ENCODE measurements at regions not wholly inside any gene's neighbourhood (a gene's known extent, or its start where the extent isn't known, plus 50 kb on each side); places are given as distances from the start of the nearest gene placed in this dataset.

- no peak for TF ChIP-seq CTCF (IDR thresholded peaks at IDR 0.05; ENCODE audit: low read depth, low read length, missing control alignments)
- in situ Hi-C loops (cut with HindIII; ENCODE audit: low pct_ligation_motif_present, low sequenced_read_pairs), result no loop called here
- Histone ChIP-seq H3K27ac (no peak overlapping the region), H3K36me3 (replicated peaks) (no peaks in the 10 kb centered on the region), H3K27me3 (replicated peaks) (no peaks in the 10 kb centered on the region), H3K4me3 (ENCODE audit: low read depth, low read length) (no peak overlapping the region)
- no peak for DNase-seq
These were observed 55.7 kb upstream of the RUNX3 start for GRCh38 chr1:24985737-24986136.

- Histone ChIP-seq H3K27me3 (replicated peaks) (no peaks in the 10 kb centered on the region), H3K4me3 (ENCODE audit: low read depth, low read length) (no peak overlapping the region), H3K27ac (no peak overlapping the region), H3K36me3 (replicated peaks) (no peaks in the 10 kb centered on the region)
- in situ Hi-C loops (cut with HindIII; ENCODE audit: low pct_ligation_motif_present, low sequenced_read_pairs), result no loop called here
- no peak for DNase-seq
- no peak for TF ChIP-seq CTCF (IDR thresholded peaks at IDR 0.05; ENCODE audit: low read depth, low read length, missing control alignments)
These were observed 54.9 kb upstream of the RUNX3 start for GRCh38 chr1:24984800-24985522.

GRCh38 chr1:24984300-24984699 is 54.2 kb upstream of the RUNX3 start:
- Histone ChIP-seq H3K36me3 (replicated peaks) (no peaks in the 10 kb centered on the region), H3K27ac (no peak overlapping the region), H3K27me3 (replicated peaks) (no peaks in the 10 kb centered on the region), H3K4me3 (ENCODE audit: low read depth, low read length) (no peak overlapping the region)
- in situ Hi-C loops (cut with HindIII; ENCODE audit: low pct_ligation_motif_present, low sequenced_read_pairs), result no loop called here
- DNase-seq, result no peak
- TF ChIP-seq CTCF (IDR thresholded peaks at IDR 0.05; ENCODE audit: low read depth, low read length, missing control alignments), result no peak

GRCh38 chr1:24983006-24983680 is 53.1 kb upstream of the RUNX3 start:
- Histone ChIP-seq H3K4me3 (ENCODE audit: low read depth, low read length) (no peak overlapping the region), H3K27ac (no peak overlapping the region), H3K27me3 (replicated peaks) (no peaks in the 10 kb centered on the region), H3K36me3 (replicated peaks) (no peaks in the 10 kb centered on the region)
- DNase-seq, result no peak
- in situ Hi-C loops (cut with HindIII; ENCODE audit: low pct_ligation_motif_present, low sequenced_read_pairs), result no loop called here
- no peak for TF ChIP-seq CTCF (IDR thresholded peaks at IDR 0.05; ENCODE audit: low read depth, low read length, missing control alignments)

- no peak for DNase-seq
- no peaks in the 10 kb centered on the region for H3K36me3 ChIP-seq (replicated peaks)
- no peak for TF ChIP-seq CTCF (IDR thresholded peaks at IDR 0.05; ENCODE audit: low read depth, low read length, missing control alignments)
- H3K4me3 ChIP-seq (ENCODE audit: low read depth, low read length), result no peak overlapping the region
- in situ Hi-C loops (cut with HindIII; ENCODE audit: low pct_ligation_motif_present, low sequenced_read_pairs), result no loop called here
- H3K27ac ChIP-seq, result no peak overlapping the region
- H3K27me3 ChIP-seq (replicated peaks), result no peaks in the 10 kb centered on the region
These were observed 51.5 kb upstream of the RUNX3 start for GRCh38 chr1:24981631-24982005.
